Hepatocyte (in vitro differentiated cells): ENCODE measurements at regions not wholly inside any gene's neighbourhood (a gene's known extent, or its start where the extent isn't known, plus 50 kb on each side); places are given as distances from the start of the nearest gene placed in this dataset.
"Not testable (repeated sequence)": the region's sequence is repeated elsewhere in the genome, so short reads cannot be mapped to it uniquely, and the experiment has no call there.

Experiments
- DNase-seq: peaks from one replicate; pipeline ENCODE4 v3.0.0-alpha.2; 2016; ENCODE audit warnings: low spot score
- H2AFZ ChIP-seq: fragments of 200-600 bp; sonication (generic); 2 replicates; pipeline ENCODE4 v1.6.0; 2016; ENCODE audit warnings: antibody characterized with exemption, mild to moderate bottlenecking
- H3K27ac ChIP-seq: fragments of 200-600 bp; sonication (generic); 2 replicates; pipeline ENCODE4 v1.5.1; 2016; ENCODE audit warnings: mild to moderate bottlenecking
- H3K27me3 ChIP-seq: fragments of 200-600 bp; sonication (generic); 2 replicates; pipeline ENCODE4 v1.6.1; 2016
- H3K36me3 ChIP-seq: fragments of 200-600 bp; sonication (generic); replicated peaks from 2 replicates; pipeline ENCODE4 v1.5.1; 2016; ENCODE audit warnings: low read depth; ENCODE audit not compliant: insufficient read depth
- H3K4me1 ChIP-seq: fragments of 200-600 bp; sonication (generic); 2 replicates; pipeline ENCODE4 v1.5.1; 2016; ENCODE audit warnings: mild to moderate bottlenecking, moderate library complexity; ENCODE audit not compliant: insufficient read depth
- H3K4me2 ChIP-seq: fragments of 200-600 bp; sonication (generic); 2 replicates; pipeline ENCODE4 v1.6.0; 2016
- H3K4me3 ChIP-seq: fragments of 200-600 bp; sonication (generic); 2 replicates; pipeline ENCODE4 v1.5.1; 2016; ENCODE audit warnings: mild to moderate bottlenecking
- H3K79me2 ChIP-seq: fragments of 200-600 bp; sonication (generic); 2 replicates; pipeline ENCODE4 v1.6.0; 2017; ENCODE audit warnings: mild to moderate bottlenecking
- H3K9me2 ChIP-seq: fragments of 200-600 bp; sonication (generic); replicated peaks from 2 replicates; pipeline ENCODE4 v1.6.0; 2017; ENCODE audit warnings: mild to moderate bottlenecking; ENCODE audit not compliant: insufficient read depth
- H3K9me3 ChIP-seq: fragments of 200-600 bp; sonication (generic); 2 replicates; pipeline ENCODE4 v1.5.1; 2016; ENCODE audit warnings: low read depth, mild to moderate bottlenecking
- H4K20me1 ChIP-seq: fragments of 200-600 bp; sonication (generic); 2 replicates; pipeline ENCODE4 v1.6.0; 2016; ENCODE audit warnings: mild to moderate bottlenecking; ENCODE audit not compliant: insufficient read depth, poor library complexity, severe bottlenecking
- CTCF ChIP-seq: fragments of 200-600 bp; sonication (generic); IDR thresholded peaks from 2 replicates; pipeline ENCODE4 v1.5.1; 2016; ENCODE audit warnings: antibody characterized with exemption, mild to moderate bottlenecking; ENCODE audit not compliant: poor library complexity
- EZH2 ChIP-seq: fragments of 200-600 bp; sonication (generic); IDR thresholded peaks from 2 replicates; pipeline ENCODE4 v1.6.1; 2016; ENCODE audit warnings: antibody characterized with exemption, mild to moderate bottlenecking, borderline replicate concordance
- EZH2phosphoT487 ChIP-seq: fragments of 200-600 bp; sonication (generic); IDR thresholded peaks from one replicate; pipeline ENCODE4 v1.6.1; 2018; ENCODE audit warnings: antibody characterized with exemption, mild to moderate bottlenecking, low read depth, moderate library complexity; ENCODE audit not compliant: unreplicated experiment, severe bottlenecking
- WGBS: methylation state at CpG from one replicate; pipeline ENCODE4 v1.1.6; 2016; ENCODE audit warnings: low lambda C conversion rate; ENCODE audit errors: missing lambda C conversion rate; 5-methylcytosine and 5-hydroxymethylcytosine counted together

GRCh38 chr1:188822248-188822647, 1655.4 kb downstream of the BRINP3 start:
- Histone ChIP-seq H3K36me3 (no peaks in the 10 kb centered on the region), H3K9me2 (no peaks in the 10 kb centered on the region), H4K20me1 (no peaks in the 10 kb centered on the region), H2AFZ (no peak overlapping the region), H3K27ac (no peak overlapping the region), H3K4me1 (no peaks in the 10 kb centered on the region), H3K4me2 (peak overlapping the region; percentile 49), H3K9me3 (no peaks in the 10 kb centered on the region), H3K79me2 (no peaks in the 10 kb centered on the region), H3K4me3 (no peak overlapping the region), H3K27me3 (no peaks in the 10 kb centered on the region)
- DNase-seq = no peak
- no peak for TF ChIP-seq CTCF
- 27% methylated on average over 2 of the region's 2 CpGs for WGBS

DNA sequence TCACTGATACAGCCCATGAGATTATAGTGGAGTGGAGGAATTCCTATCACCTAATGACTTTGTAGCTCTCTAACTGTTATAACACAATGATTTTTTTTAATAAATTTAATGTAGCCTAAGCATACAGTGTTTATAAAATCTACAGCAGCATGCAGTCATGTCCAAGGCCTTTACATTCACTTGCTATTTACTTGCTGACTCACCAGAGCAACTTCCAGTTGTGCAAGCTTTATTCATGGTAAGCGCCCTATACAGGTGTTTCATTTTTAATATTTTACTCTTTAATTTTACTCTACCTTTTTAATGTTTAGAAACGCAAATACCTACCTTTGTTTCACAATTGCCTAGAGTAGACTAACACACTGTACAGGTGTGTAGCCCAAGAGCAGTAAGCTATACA, 1652.2 kb downstream of the BRINP3 start:
- Histone ChIP-seq H3K4me3 (no peak overlapping the region), H4K20me1 (no peaks in the 10 kb centered on the region), H3K4me1 (no peaks in the 10 kb centered on the region), H3K27ac (no peak overlapping the region), H3K36me3 (no peaks in the 10 kb centered on the region), H3K27me3 (no peaks in the 10 kb centered on the region), H3K4me2 (no peak overlapping the region), H3K9me3 (no peaks in the 10 kb centered on the region), H3K79me2 (no peaks in the 10 kb centered on the region), H2AFZ (no peak overlapping the region), H3K9me2 (no peaks in the 10 kb centered on the region)
- WGBS = 92% methylated on average over 2 of the region's 2 CpGs
- TF ChIP-seq CTCF = no peak
- TF ChIP-seq EZH2 = no peak
- TF ChIP-seq EZH2phosphoT487 = no peak
- no peak for DNase-seq

GRCh38 chr1:188826800-188827199, 1650.9 kb downstream of the BRINP3 start:
- no peak for DNase-seq
- no peaks in the 10 kb centered on the region for H4K20me1 ChIP-seq
- H3K4me3 ChIP-seq = no peak overlapping the region
- no peaks in the 10 kb centered on the region for H3K4me1 ChIP-seq
- H3K36me3 ChIP-seq = no peaks in the 10 kb centered on the region
- no peaks in the 10 kb centered on the region for H3K9me3 ChIP-seq
- H3K4me2 ChIP-seq = no peak overlapping the region
- no peak overlapping the region for H2AFZ ChIP-seq
- no peaks in the 10 kb centered on the region for H3K9me2 ChIP-seq
- no peak overlapping the region for H3K27ac ChIP-seq
- TF ChIP-seq EZH2 = no peak
- TF ChIP-seq EZH2phosphoT487 = no peak
- no peak for TF ChIP-seq CTCF
- H3K79me2 ChIP-seq = no peaks in the 10 kb centered on the region
- no peaks in the 10 kb centered on the region for H3K27me3 ChIP-seq

GRCh38 chr1:188827400-188827799, 1650.3 kb downstream of the BRINP3 start:
- H3K4me1 ChIP-seq = no peaks in the 10 kb centered on the region
- H4K20me1 ChIP-seq = no peaks in the 10 kb centered on the region
- no peak for TF ChIP-seq CTCF
- no peak for TF ChIP-seq EZH2
- TF ChIP-seq EZH2phosphoT487 = no peak
- H3K36me3 ChIP-seq = no peaks in the 10 kb centered on the region
- no peaks in the 10 kb centered on the region for H3K9me2 ChIP-seq
- no peaks in the 10 kb centered on the region for H3K79me2 ChIP-seq
- no peak overlapping the region for H2AFZ ChIP-seq
- H3K4me3 ChIP-seq = no peak overlapping the region
- H3K27me3 ChIP-seq = no peaks in the 10 kb centered on the region
- WGBS = 87% methylated on average over 2 of the region's 2 CpGs
- H3K4me2 ChIP-seq = no peak overlapping the region
- no peak for DNase-seq
- H3K27ac ChIP-seq = no peak overlapping the region
- no peaks in the 10 kb centered on the region for H3K9me3 ChIP-seq

GRCh38 chr1:188841111-188841696, 1636.5 kb downstream of the BRINP3 start:
- H3K4me2 ChIP-seq, DNase-seq, H3K27ac ChIP-seq, H3K79me2 ChIP-seq, H3K4me1 ChIP-seq, H3K9me2 ChIP-seq, H3K36me3 ChIP-seq, H2AFZ ChIP-seq, H4K20me1 ChIP-seq, H3K4me3 ChIP-seq, H3K27me3 ChIP-seq, H3K9me3 ChIP-seq: not testable (repeated sequence)
- WGBS = 96% methylated on average over 28 of the region's 40 CpGs
